ENCODE measurements at regions not wholly inside any gene's neighbourhood (a gene's known extent, or its start where the extent isn't known, plus 50 kb on each side); places are given as distances from the start of the nearest gene placed in this dataset.
"Not testable (repeated sequence)": the region's sequence is repeated elsewhere in the genome, so short reads cannot be mapped to it uniquely, and the experiment has no call there.

DNA sequence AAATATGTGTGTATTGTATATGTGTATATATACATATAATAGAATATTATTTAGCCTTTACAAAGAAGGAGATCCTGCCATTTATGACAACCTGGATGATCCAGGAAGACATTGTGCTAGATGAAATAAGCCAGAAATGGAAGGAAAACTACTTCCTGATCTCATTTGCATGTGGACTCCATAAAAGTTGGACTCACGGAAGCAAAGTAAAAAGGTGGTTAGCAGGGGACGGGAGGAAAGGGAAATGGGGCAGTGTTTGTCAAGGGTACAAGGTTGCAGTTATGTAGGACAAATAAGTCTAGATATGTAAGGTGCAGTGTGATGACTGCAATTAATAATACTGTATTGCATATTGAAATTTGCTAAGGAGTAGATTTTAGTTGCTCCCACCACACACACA, 331.1 kb upstream of the FSTL5 start:
- TF ChIP-seq, protein P1, sequence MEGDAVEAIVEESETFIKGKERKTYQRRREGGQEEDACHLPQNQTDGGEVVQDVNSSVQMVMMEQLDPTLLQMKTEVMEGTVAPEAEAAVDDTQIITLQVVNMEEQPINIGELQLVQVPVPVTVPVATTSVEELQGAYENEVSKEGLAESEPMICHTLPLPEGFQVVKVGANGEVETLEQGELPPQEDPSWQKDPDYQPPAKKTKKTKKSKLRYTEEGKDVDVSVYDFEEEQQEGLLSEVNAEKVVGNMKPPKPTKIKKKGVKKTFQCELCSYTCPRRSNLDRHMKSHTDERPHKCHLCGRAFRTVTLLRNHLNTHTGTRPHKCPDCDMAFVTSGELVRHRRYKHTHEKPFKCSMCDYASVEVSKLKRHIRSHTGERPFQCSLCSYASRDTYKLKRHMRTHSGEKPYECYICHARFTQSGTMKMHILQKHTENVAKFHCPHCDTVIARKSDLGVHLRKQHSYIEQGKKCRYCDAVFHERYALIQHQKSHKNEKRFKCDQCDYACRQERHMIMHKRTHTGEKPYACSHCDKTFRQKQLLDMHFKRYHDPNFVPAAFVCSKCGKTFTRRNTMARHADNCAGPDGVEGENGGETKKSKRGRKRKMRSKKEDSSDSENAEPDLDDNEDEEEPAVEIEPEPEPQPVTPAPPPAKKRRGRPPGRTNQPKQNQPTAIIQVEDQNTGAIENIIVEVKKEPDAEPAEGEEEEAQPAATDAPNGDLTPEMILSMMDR (IDR thresholded peaks at IDR 0.05) = no peak

DNA sequence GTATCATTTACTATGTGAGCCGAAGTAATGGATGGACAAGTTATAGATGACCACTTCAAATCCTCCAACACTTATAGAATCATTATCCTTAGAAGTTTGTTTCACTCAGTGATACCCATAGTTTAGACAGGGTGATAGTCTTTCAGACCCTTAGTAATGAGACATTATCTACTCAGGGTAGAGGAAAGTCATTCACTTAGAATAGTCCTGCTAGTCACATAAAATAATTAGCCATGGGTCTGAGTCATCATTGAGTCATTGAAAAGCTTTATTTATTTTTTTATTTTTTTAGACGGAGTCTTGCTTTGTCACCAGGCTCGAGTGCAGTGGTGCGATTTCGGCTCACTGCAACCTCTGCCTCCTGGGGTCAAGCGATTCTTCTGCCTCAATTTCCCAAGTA, 321.7 kb upstream of the FSTL5 start:
- DNase-seq = no peak
- H3K36me3 ChIP-seq (ENCODE audit: insufficient read depth in 1 of 2, low read depth in 1 of 2) = no peaks in the 10 kb centered on the region
- 64 to 89% (median 71%) methylated on average over 6 of the region's 6 CpGs for WGBS, 3 donors
- H3K27me3 ChIP-seq (ENCODE audit: insufficient read depth in 3 of 3, low read length in 2 of 3) = no peaks in the 10 kb centered on the region
- no peaks in the 10 kb centered on the region for H3K4me1 ChIP-seq
- H3K27ac ChIP-seq = no peak overlapping the region
- TF ChIP-seq, protein P1 (IDR thresholded peaks at IDR 0.05) = no peak
- ATAC-seq = no peak
- H3K9me3 ChIP-seq = no peaks in the 10 kb centered on the region
- H3K4me3 ChIP-seq = no peak overlapping the region
- intact Hi-C loops (cut with DNase I) = no loop called here

More for the DNA sequence above, 331.1 kb upstream of the FSTL5 start:
- Histone ChIP-seq H3K4me3 (no peak overlapping the region), H3K36me3 (ENCODE audit: insufficient read depth in 1 of 2, low read depth in 1 of 2) (no peaks in the 10 kb centered on the region), H3K9me3 (no peaks in the 10 kb centered on the region), H3K27me3 (ENCODE audit: insufficient read depth in 3 of 3, low read length in 2 of 3) (no peaks in the 10 kb centered on the region), H3K4me1 (no peaks in the 10 kb centered on the region), H3K27ac (no peak overlapping the region)
- DNase-seq (no peak), ATAC-seq (no peak)
- 57 to 70% (median 65%) methylated on average over 2 of the region's 2 CpGs for WGBS, 3 donors
- intact Hi-C loops (cut with DNase I) = loop anchor here (5.0 to 10.0 kb wide), 4 partner anchors 540 to 1060 kb away; partner anchors contain the start of gene NPY1R (in 1 of the 2)

DNA sequence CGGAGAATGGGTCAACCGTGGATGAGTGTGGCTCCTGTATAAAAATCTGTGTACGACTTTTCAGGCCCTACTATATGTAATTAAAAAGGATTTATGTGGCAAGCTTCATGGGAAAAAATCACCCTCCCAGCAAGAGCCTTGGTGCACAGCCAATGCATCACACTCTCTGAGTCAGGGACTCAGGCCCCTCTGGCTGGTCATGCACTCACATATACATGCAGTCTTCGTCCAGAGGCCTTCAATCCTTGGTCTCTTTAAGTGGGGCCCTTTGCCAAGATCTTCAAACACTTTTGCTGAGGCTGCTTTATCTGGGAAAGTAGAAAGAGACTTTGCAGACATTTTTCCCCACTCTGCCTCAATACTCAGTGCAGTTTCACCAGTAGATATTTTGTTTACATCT, 311.4 kb upstream of the FSTL5 start:
- H3K4me3 ChIP-seq = no peak overlapping the region
- DNase-seq = no peak
- TF ChIP-seq, protein P1 (IDR thresholded peaks at IDR 0.05) = no peak
- no peaks in the 10 kb centered on the region for H3K4me1 ChIP-seq
- H3K27me3 ChIP-seq (ENCODE audit: insufficient read depth in 3 of 3, low read length in 2 of 3) = no peaks in the 10 kb centered on the region
- intact Hi-C loops (cut with DNase I) = no loop called here
- H3K27ac ChIP-seq = no peak overlapping the region
- H3K9me3 ChIP-seq = peaks cover 8% of the 10 kb centered on the region
- no peak for ATAC-seq
- WGBS, 3 donors = 60 to 71% (median 69%) methylated on average over 4 of the region's 4 CpGs
- no peaks in the 10 kb centered on the region for H3K36me3 ChIP-seq (ENCODE audit: insufficient read depth in 1 of 2, low read depth in 1 of 2)

DNA sequence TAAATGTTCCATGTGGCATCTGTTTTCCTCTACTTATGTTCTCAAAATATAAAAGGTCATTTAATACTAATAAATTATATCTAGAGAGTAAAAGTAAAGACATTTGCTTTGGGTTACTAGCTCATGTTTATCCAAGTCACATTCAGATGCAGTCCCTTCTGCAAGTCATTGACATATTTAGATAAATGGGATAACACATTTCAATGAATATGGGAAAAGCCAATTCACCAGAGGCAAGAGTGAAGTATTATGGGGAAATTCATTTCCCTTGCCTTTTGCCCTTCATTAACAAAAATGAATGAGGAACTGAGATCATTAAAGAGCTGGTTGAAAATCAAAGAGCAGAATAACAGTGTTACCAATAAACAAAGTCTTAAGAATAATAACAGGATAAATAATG, 306.2 kb upstream of the FSTL5 start:
- Histone ChIP-seq H3K9me3 (no peaks in the 10 kb centered on the region), H3K4me3 (no peak overlapping the region), H3K27ac (no peak overlapping the region), H3K36me3 (ENCODE audit: insufficient read depth in 1 of 2, low read depth in 1 of 2) (no peaks in the 10 kb centered on the region), H3K4me1 (no peaks in the 10 kb centered on the region), H3K27me3 (ENCODE audit: insufficient read depth in 3 of 3, low read length in 2 of 3) (no peaks in the 10 kb centered on the region)
- intact Hi-C loops (cut with DNase I) = no loop called here
- DNase-seq = no peak
- ATAC-seq = no peak
- TF ChIP-seq, protein P1 (IDR thresholded peaks at IDR 0.05) = no peak

DNA sequence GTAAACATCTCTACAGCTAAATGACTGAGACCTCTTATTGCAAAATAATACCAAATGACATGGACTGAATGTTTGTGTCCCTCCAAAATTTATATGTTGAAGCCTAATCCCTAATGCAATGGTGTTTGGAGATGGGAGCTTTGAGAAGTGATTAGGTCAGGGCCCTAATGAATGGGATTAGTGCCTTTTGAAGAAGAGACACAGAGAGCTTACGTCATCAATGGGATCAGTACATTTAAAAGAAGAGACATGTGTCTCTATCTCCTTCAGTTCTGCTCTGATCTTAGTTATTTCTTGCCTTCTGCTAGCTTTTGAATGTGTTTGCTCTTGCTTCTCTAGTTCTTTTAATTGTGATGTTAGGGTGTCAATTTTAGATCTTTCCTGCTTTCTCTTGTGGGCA, 301.6 kb upstream of the FSTL5 start:
- H3K27me3 ChIP-seq (ENCODE audit: insufficient read depth in 3 of 3, low read length in 2 of 3); ATAC-seq; H3K4me3 ChIP-seq; H3K4me1 ChIP-seq; H3K36me3 ChIP-seq (ENCODE audit: insufficient read depth in 1 of 2, low read depth in 1 of 2); DNase-seq; H3K27ac ChIP-seq; intact Hi-C loops (cut with DNase I); H3K9me3 ChIP-seq: not testable (repeated sequence)
- 81 to 86% (median 84%) methylated on average over 1 of the region's 1 CpG for WGBS, 3 donors
